ENCODE measurements at regions not wholly inside any gene's neighbourhood (a gene's known extent, or its start where the extent isn't known, plus 50 kb on each side); places are given as distances from the start of the nearest gene placed in this dataset.
A peak's percentile ranks its signal among the peaks of the same experiment; 100 is the strongest.

DNA sequence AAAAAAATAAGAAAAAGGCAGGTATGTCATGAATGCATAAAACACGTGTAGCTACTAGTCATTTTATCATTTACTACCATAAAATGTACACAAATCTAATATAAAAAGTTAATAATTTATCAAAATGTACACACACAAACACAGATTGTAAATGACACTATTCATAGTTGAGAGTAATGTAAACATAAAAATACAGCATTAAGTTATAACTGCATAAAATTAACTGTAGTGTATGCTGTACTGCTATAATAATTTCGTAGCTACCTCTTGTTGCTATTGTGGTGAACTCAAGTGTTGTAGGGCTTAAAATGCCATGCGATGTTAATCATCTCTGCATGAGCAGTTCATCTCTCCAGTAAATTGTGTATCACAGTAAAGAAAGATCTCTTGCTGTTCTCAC is 170.0 kb downstream of the MRPL14 start:
- TF ChIP-seq, protein P1, sequence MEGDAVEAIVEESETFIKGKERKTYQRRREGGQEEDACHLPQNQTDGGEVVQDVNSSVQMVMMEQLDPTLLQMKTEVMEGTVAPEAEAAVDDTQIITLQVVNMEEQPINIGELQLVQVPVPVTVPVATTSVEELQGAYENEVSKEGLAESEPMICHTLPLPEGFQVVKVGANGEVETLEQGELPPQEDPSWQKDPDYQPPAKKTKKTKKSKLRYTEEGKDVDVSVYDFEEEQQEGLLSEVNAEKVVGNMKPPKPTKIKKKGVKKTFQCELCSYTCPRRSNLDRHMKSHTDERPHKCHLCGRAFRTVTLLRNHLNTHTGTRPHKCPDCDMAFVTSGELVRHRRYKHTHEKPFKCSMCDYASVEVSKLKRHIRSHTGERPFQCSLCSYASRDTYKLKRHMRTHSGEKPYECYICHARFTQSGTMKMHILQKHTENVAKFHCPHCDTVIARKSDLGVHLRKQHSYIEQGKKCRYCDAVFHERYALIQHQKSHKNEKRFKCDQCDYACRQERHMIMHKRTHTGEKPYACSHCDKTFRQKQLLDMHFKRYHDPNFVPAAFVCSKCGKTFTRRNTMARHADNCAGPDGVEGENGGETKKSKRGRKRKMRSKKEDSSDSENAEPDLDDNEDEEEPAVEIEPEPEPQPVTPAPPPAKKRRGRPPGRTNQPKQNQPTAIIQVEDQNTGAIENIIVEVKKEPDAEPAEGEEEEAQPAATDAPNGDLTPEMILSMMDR (IDR thresholded peaks at IDR 0.05; ENCODE audit: extremely low read depth, insufficient read depth, missing control alignments) = no peak
- in situ Hi-C loops (cut with MboI; ENCODE audit: low pct_unique_long_range_greater_than_20kb, low sequenced_read_pairs, unreplicated experiment) = no loop called here
- no peak for DNase-seq (ENCODE audit: low spot score)

GRCh38 chr6:43956478-43956877 is 170.8 kb downstream of the MRPL14 start:
- in situ Hi-C loops (cut with MboI; ENCODE audit: low pct_unique_long_range_greater_than_20kb, low sequenced_read_pairs, unreplicated experiment) = no loop called here
- TF ChIP-seq, protein P1 (IDR thresholded peaks at IDR 0.05; ENCODE audit: extremely low read depth, insufficient read depth, missing control alignments) = no peak

GRCh38 chr6:43954311-43955131 is 172.7 kb downstream of the MRPL14 start:
- no peak for DNase-seq (ENCODE audit: low spot score)
- in situ Hi-C loops (cut with MboI; ENCODE audit: low pct_unique_long_range_greater_than_20kb, low sequenced_read_pairs, unreplicated experiment) = no loop called here
- TF ChIP-seq, protein P1 (IDR thresholded peaks at IDR 0.05; ENCODE audit: extremely low read depth, insufficient read depth, missing control alignments) = no peak

More at GRCh38 chr6:43956478-43956877, 170.8 kb downstream of the MRPL14 start:
- DNase-seq (ENCODE audit: low spot score) = no peak

DNA sequence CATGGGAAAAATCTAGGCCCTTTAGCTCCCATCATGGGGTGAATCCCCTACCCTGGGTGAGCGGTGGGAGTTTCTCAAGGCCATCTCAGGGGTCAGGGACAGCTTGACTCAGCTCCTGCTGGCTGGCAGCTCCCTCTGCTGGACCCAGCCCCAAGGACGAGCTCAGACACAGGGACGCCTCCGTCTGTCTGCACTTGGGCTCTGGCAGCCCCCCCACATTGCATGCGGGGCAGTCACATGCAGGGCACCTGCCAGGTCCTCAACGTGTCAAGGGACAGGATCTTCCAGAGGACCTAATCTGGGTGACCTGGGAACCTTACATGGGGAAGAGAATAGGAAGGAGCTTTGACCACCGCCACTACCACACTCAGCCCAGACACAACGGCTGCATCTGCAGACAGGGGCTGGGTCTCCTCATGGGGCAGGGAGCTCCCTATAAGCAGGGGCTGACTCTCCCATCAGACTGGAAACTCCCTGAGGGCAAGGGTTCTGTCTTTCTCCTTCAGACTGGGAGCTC is 173.4 kb downstream of the MRPL14 start:
- DNase-seq (ENCODE audit: low spot score) = no peak
- TF ChIP-seq, protein P1 (IDR thresholded peaks at IDR 0.05; ENCODE audit: extremely low read depth, insufficient read depth, missing control alignments) = no peak
- in situ Hi-C loops (cut with MboI; ENCODE audit: low pct_unique_long_range_greater_than_20kb, low sequenced_read_pairs, unreplicated experiment) = no loop called here

DNA sequence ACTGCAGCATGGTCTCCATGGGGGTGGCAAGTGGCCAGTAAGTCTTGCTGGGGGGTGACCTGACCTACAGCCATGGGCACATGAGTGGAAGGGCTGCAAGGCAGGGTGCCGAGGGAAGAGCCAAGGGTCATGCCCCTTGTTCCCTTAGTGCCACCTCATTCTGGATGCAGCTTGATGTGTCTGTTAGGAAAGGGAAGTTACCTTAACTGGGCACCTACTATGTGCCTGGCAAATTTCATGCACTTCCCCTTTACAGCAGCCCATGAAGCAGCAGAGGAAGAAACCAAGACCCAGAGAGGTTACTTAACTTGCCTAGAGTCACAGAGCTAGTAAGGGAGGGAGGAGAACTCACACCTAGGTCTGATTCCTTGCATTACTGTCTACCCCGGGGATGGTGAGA is 174.0 kb downstream of the MRPL14 start:
- DNase-seq (ENCODE audit: low spot score) = no peak
- in situ Hi-C loops (cut with MboI; ENCODE audit: low pct_unique_long_range_greater_than_20kb, low sequenced_read_pairs, unreplicated experiment) = no loop called here
- TF ChIP-seq, protein P1 (IDR thresholded peaks at IDR 0.05; ENCODE audit: extremely low read depth, insufficient read depth, missing control alignments) = no peak

DNA sequence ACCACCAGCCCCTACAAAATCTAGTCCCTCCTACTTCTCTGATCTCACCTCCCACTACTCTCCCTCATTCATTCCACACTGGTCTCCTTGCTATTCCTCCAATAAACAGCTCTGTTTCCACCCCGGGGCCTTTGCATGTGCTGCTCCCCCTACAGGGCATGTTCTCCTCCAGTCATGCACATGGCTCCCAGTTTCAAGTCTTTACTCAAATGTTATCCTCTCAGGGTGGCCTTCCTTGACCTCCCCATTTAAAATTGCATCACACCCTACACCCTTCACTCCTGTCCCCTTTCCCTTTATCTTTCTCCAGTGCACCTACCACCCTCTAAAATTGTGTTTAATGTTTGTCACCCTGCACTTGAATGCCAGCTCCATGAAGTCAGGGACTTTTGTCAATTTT is 174.5 kb downstream of the MRPL14 start:
- in situ Hi-C loops (cut with MboI; ENCODE audit: low pct_unique_long_range_greater_than_20kb, low sequenced_read_pairs, unreplicated experiment) = no loop called here
- TF ChIP-seq, protein P1 (IDR thresholded peaks at IDR 0.05; ENCODE audit: extremely low read depth, insufficient read depth, missing control alignments) = peak; percentile 11
- no peak for DNase-seq (ENCODE audit: low spot score)

Data from GM13977 (cell line).